Endothelial cell of umbilical vein (primary cell): ENCODE measurements at regions not wholly inside any gene's neighbourhood (a gene's known extent, or its start where the extent isn't known, plus 50 kb on each side); places are given as distances from the start of the nearest gene placed in this dataset.

Experiments
- CTCF ChIP-seq, 2 donors: IDR thresholded peaks; 1 replicate in 1 of 2; 2 replicates in 1 of 2; pipeline ENCODE4 v1.5.1; 2011; ENCODE audit warnings: low read length in 2 of 2, mild to moderate bottlenecking in 2 of 2, moderate library complexity in 2 of 2, control low read depth in 1 of 2, inconsistent platforms in 1 of 2, low read depth in 1 of 2; ENCODE audit not compliant: insufficient read depth in 1 of 2; ENCODE audit errors: extremely low read depth in 1 of 2
- MAX ChIP-seq: IDR thresholded peaks from 2 replicates; pipeline ENCODE4 v1.6.1; 2011; ENCODE audit not compliant: insufficient read depth, insufficient read length
- POLR2A ChIP-seq: IDR thresholded peaks from 2 replicates; pipeline ENCODE4 v1.6.1; 2012; ENCODE audit warnings: low read depth, mild to moderate bottlenecking, control low read depth, low read length
- POLR2AphosphoS5 ChIP-seq: IDR thresholded peaks from 2 replicates; pipeline ENCODE4 v1.6.1; 2012; ENCODE audit warnings: low read depth, mild to moderate bottlenecking, control low read depth, low read length, moderate library complexity; ENCODE audit not compliant: insufficient read depth

GRCh38 chr5:176176231-176176630, 62.0 kb upstream of the SIMC1 start:
- no peak for TF ChIP-seq POLR2A
- no peak for TF ChIP-seq CTCF (IDR thresholded peaks at IDR 0.05; ENCODE audit: extremely low read depth in 1 of 2, insufficient read depth in 1 of 2, low read depth in 1 of 2, low read length in 2 of 2)
- TF ChIP-seq MAX, result no peak
- TF ChIP-seq POLR2AphosphoS5, result no peak
